GM12873 (cell line): ENCODE measurements at regions not wholly inside any gene's neighbourhood (a gene's known extent, or its start where the extent isn't known, plus 50 kb on each side); places are given as distances from the start of the nearest gene placed in this dataset.

Experiments used
- CTCF ChIP-seq: IDR thresholded peaks from 2 replicates; pipeline ENCODE4 v1.5.1; 2012; ENCODE audit warnings: low read depth, mild to moderate bottlenecking, moderate library complexity, low read length, control low read depth; ENCODE audit not compliant: insufficient read depth; ENCODE audit errors: missing control alignments

- no peak for TF ChIP-seq CTCF
These were observed 71.8 kb upstream of the TP53I11 start for GRCh38 chr11:45022294-45023064.

- TF ChIP-seq CTCF = no peak
These were observed 72.3 kb upstream of the TP53I11 start for GRCh38 chr11:45023065-45023365.

GRCh38 chr11:45024316-45024715 is 73.6 kb upstream of the TP53I11 start:
- no peak for TF ChIP-seq CTCF

GRCh38 chr11:45024846-45025588 is 74.3 kb upstream of the TP53I11 start:
- TF ChIP-seq CTCF = no peak

GRCh38 chr11:45025716-45026492 is 75.2 kb upstream of the TP53I11 start:
- no peak for TF ChIP-seq CTCF

- TF ChIP-seq CTCF = no peak
These were observed 76.2 kb upstream of the TP53I11 start for GRCh38 chr11:45026835-45027234.

- TF ChIP-seq CTCF = no peak
These were observed 76.6 kb upstream of the TP53I11 start for GRCh38 chr11:45027312-45027711.
